GM18498 (cell line): ENCODE measurements at regions not wholly inside any gene's neighbourhood (a gene's known extent, or its start where the extent isn't known, plus 50 kb on each side); places are given as distances from the start of the nearest gene placed in this dataset.

ENCODE experiments used
- ATAC-seq: cut with Tn5 transposase; IDR thresholded peaks from one replicate; pipeline ENCODE4 v1.9.1; 2021; ENCODE audit warnings: mild to moderate bottlenecking, moderate library complexity; ENCODE audit not compliant: unreplicated experiment

DNA sequence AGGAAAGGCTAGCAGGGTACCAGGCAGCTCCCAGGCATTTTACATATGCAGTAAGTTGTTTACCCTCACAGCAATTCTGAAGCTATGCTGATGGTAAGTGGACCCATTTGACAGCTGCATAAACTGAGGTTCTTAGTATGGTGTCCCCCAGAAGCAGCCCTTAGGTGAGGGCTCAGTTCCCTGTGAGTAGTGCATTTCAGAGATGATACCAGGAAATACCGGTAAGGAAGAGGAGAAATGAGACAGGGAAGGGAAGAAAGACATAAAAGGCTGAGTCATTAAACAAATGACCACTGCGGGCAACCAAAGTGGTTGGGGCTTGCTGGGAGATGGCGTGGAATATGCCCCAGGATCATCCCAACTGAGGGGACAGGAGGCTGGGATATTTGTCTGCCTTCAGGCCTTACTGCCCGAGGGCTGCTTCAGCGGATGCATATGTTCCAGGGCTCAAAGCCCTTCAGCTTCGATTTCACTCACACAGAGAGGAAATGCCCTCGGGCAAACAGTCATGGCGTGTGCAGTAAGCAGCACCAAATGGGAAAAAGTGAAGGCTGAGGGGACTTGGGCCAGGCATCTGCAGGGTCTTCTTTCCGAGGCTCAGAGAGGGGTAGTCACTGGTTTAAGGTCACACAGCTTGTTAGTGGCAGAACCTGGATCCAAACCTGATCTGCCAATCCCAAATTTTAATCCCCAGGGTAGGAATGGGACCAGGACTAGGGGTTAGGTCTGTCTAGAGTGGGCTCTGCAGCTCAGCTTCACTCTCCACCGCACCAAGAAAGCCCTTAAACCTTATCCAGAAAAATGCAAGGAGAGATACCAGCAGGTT is 133.7 kb upstream of the RUNX3 start:
- ATAC-seq, result no peak

DNA sequence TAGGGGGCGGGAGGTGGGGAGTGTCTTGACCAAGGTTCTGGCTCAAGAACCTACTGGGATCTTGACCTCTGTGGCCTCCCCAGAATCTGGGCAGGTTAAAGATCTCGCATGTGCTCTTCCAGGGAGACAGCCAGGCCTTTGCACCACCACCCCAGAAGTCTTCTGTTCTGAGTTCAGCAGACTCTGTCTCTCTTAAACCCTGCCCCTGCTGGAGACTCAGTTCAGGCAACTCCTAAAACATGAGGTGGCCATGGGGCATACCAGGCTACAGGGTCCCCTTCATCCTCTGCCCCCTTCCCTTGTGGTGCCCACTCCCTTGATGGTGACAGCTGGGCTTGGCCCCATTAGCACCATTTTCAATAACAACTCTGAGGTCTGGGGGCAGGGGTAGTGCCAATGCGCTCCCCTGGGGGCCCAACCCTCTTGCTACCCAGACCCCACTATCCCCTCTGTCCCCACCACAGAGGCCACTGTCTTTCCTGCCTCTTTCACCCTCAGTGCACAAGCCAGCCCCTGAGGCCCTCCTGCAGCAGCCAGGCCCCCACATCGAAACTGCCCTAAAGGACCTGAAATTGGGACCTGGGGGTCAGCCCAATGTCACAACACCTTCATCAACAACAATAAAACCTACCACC is 132.7 kb upstream of the RUNX3 start:
- ATAC-seq, result no peak

DNA sequence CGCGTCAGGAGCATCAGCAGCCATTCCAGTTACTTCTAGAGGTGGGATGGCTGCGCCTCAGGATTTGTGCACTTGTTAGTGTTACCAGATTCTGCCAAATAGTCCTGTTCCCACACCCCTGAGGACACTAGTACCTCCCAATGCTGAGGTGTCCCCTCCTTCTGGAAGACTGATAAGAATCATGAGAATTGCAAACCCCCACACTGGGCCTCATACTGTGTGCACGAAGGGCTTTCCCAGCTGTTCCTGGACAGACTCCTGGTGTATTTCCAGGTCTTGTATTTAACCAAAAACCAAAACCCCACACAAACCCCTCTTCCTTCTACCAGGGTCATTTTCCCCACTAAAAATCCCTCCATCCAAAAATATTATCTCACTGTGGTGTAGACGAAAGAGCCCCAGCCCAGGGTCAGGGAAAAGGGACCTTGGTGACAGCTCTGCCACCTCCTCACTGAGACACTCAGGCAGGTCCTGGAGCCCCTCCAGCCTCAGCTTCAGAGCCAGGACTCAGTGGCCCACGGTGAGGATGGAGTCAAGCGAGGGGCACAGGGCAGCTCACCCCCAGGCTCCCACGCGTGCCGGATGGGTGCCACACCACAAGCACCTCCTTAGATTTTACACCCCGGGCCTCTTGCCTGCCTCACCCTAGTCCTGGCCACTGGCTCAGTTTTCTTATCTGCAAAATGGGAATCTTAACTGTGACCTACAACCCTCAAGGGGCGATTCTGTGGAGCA is 131.4 kb upstream of the RUNX3 start:
- ATAC-seq, result no peak

DNA sequence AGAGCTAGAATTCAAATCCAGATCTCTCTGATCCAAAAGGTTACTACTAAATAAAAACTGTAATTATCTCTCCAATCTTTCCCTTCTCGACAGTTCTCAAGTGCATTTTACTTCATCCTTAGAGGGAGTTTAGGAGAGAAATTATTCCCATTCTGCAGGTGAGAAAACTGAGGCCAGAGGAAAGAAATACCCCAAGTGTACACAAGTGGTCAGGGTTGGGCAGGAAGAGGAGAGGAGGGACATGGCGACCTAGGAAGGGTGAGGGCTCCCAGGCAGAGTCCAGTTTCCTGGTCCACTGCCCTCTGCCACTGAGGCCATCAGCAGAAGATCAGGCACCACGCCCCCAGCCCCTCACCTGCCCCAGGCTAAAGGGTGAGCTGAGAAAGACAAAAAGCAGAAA is 127.1 kb upstream of the RUNX3 start:
- no peak for ATAC-seq

DNA sequence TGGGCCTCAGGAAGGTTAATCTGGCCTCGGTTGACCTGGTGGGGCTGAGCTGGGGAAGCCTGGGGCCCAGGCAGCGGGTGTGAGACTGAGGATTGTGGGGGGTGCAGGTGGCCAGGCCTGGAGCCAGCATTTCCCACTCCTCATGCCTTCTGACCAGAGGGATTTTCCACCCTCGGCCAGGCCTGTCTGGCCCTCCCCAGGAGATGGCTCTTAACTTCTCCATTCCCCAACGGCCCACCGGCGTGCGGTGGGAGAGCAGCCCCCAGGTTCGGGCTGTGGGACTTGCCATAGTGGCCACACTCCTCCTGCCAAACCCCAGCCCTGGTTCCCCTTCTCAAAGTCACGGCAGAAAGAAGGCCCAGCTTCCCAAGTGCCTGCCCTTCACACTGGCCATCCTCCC is 126.5 kb upstream of the RUNX3 start:
- no peak for ATAC-seq

DNA sequence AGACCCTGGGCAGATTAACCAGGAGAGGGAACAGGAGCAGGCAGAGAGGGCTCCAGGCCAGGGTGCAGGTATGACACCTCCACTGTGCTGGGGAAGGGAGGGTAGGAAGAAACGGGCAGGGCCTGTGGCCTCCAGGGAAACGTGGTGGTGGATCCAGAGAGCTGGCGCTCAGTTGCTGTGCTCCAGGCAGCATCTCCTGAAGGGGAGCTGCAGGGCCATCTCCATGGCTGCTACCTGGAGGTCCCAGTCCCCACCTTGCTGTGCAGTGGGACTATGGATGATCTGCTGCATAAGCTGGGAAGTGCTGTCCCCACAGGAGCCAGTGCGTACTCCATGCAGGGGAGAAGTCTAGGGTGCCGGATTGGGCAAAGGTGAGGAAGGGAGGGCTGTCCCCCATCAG is 125.9 kb upstream of the RUNX3 start:
- ATAC-seq, result no peak

DNA sequence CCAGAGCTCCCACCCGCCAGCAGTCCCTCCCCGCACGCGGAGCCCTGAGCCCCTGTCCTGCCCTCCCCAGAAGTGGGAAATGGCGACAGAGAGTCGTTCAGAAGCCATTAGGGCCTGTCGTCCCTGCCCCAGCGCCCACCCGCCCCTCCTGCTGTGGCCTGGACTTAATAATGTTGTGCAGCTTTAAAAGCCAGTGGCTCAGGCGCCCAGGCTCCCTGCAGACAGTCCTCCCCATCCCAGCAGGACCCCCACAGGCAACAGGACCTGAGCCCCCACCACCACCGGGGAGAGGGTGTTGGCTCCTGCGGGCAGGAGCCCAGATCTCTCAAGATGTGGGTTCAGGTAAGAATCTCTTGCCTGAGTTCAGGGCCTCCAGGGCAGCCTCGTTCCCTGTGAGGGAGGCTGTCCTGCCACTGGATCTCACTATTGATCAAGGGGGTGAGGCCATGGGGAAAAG is 125.3 kb upstream of the RUNX3 start:
- ATAC-seq, result no peak

DNA sequence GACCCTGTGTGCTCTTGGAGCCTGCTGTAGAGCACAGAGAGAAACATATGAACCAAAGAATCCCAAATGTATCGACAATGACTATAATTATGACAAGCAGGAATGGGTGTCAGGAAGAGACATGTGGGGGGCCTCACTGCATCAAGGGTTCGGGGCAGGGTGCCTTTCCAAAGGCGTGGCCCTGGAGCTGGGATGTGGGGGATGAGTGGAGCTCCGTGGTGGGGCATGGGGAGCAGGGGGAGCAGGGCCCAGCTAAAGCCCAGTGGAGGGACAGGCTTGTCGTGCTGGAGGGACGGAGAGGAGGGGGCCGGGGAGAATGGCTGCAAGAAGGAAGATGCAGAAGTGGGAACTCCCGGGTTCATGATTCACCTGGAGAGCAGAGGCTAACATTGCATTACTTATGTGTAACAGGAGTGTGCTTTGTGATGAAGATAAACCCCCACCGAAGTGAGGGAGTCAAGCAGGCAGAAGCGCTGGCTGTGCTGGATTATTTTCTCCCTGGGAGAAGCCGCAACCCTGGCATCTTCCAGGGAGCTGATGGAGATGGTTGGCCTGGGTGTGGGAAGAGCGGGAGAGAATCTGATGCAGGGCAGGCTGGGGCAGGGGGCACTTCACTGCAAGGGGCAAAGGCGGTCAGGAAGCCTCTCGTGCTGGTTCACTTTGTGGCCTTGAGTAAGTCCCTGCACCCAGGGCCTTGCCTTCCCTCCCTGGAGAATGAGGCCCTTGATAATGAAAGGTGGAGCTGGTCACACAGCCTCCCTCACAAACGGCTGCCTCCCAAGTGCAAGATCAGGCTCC is 124.6 kb upstream of the RUNX3 start:
- ATAC-seq, result no peak

DNA sequence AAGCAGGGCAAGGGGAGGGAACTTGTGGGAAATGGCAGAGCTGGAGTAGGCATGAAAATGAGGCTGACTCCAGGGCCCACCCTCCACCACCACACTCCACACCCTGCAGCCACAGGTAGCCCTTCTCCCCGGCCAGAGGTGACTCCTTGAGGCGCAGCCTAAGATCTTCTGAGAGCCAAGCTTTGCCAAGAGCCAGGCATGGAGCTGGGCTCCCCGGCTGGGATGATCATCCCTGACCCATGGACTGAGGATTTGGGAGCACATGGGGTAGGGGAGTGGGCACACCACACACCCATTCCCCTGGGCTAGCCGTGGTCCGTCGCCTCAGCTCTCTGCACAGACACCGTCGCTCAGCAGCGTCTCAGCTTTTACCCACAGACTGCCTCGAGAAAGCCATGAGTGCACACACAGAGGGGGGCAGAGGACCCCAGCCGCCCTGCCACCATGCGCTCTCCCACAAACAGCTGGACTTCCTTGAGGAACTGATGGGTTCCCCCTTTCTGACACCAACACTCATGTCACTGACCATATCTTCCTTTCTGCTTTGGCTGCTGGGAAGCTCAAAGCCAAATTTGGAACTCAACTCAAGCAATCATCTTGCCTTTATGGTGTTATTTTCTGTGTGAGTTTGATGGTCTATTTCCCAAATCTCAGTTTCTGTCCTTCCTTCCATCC is 123.6 kb upstream of the RUNX3 start:
- ATAC-seq, result no peak

DNA sequence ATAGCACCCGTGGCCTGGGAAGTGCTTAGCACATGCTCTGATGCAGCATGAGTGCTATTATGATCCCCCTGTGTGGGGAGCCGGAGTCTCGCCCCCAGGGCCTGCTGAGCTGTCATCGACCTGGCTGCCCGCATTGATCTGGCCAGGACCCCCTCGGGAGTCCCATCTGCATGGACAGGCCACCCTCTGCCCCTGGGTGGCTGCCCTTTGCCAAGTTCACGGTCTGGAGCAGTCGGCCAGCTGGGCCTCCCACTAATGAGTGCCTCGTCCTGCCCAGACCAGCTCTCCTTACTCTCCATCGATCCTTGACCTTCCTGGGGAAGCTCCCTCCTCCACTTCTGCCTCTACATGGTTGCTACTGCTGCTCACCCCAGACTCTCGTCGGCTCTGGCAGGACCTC is 121.8 kb upstream of the RUNX3 start:
- ATAC-seq, result no peak

DNA sequence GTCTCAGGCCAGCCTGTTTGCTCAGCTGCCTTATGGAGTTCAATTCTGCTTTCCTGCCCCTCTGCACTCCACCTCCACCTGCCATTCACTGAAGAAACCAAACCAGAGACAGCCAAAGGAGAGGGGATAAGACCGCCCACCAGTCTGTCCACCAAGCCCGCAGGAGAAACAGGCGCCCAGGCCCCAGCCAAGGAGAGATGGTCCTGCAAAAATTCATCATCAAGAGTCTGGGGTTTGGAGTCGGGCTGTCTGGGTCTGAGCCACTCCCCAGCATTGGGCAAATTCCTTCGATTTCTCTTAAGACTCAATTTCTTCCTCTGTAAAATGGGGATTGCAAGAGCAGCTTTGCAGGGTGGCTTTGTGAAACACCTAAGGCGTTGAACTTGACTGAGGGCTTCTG is 121.4 kb upstream of the RUNX3 start:
- no peak for ATAC-seq

DNA sequence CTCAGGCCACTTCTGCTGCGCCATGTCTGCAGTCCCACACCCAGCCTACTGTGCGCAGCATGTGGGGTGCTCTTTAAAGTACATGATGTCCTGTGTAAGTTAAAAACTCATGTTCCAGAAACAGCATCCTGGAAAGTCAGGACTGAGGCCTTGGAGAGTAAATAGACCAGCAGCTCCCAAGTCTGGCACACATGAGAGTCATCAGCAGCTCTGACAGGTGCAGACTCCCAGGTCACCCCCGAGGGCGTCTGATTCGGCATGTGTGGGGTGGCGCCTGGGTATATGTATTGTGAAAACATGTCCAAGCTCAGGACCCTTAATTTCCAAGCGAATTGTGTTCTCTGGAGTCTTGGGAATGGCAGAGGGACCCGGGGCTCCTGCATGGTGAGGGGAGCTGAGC is 120.1 kb upstream of the RUNX3 start:
- no peak for ATAC-seq

DNA sequence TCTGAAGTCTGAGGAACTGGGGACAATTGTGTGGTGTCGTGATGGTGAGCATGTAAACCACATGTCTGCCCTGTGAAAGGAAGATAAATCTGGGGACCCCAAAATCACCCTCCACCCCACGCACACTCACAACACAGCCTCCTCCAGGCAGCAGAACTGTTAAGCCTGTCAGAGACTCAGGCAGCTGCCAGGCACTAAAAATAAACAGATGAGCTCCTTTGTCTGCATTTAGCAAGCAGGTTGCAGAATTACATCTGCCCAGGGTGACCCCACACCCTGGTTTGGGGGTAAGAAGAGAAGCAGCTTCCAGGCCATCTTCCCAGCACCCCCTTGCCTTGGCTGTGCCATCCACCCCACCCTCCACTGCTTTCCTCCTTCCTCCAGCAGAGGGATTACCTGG is 119.1 kb upstream of the RUNX3 start:
- ATAC-seq, result no peak

DNA sequence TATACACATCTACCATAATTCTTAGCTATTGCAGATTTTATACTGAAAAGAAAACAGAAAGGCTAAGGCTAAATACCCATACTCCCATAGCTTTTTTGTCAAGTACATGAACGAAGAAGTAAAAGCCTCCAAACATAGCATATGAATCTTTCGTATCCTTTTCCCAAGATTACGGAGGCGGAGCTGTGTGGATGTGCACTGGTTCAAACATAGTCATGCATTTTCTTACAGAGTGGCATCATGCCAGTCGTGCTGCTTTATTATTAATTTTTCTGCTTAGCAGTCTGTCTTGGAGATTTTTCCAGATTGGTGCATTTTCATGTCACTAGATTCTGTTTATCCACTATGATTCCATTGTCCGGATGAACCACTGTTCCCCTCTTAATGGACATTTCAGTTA is 118.7 kb upstream of the RUNX3 start:
- no peak for ATAC-seq

DNA sequence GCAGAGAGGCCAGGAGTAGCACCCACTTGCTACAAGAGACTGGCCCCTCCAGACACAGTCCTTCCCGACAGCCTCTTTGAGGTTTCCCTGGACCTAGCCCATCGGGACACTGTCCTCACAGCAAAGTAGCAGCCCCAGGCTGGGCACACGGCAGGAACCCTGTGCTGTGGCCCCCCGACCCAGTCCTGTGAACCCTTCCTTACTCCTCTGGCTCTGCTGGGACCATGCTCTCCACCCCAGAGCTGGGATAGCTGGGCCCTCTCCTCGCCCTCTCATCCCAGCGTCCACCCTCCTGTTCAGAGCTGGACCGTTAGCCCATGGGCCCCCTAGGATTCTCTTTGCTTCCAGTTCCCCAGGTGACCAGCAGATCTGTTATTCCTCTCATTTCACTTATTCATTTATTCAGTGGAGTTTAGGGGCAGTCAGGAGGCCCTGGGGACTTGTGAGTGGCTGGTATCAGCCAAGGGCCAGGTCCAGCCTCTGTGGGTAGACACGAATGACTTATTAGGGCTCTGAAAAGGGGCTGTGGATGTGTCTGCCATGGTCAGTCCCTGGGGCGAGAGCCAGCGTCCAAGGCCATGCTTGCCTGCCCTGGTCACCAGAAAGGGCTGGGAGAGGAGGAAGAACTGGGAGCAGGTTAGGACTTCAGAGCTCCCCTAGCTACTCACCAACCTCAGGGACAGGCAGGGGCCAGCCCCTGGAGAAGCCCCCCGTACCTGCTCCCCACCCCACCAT is 117.6 kb upstream of the RUNX3 start:
- no peak for ATAC-seq

DNA sequence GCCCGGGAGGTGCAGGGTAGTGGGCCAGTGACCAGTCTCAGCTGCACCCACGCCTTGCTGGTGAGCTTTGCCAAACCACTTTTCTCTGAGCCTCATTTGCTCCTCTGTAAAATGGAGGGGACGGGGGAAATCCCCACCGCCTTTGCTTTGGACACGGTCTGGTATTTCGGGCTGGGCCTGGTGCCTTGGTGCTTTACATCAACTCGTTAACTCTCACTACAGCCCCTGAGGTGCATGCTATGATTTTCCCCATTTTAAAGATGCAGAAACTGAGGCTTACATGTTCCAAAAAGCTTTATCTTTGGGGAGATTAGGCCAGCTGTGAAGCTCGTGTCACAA is 116.1 kb upstream of the RUNX3 start:
- no peak for ATAC-seq

DNA sequence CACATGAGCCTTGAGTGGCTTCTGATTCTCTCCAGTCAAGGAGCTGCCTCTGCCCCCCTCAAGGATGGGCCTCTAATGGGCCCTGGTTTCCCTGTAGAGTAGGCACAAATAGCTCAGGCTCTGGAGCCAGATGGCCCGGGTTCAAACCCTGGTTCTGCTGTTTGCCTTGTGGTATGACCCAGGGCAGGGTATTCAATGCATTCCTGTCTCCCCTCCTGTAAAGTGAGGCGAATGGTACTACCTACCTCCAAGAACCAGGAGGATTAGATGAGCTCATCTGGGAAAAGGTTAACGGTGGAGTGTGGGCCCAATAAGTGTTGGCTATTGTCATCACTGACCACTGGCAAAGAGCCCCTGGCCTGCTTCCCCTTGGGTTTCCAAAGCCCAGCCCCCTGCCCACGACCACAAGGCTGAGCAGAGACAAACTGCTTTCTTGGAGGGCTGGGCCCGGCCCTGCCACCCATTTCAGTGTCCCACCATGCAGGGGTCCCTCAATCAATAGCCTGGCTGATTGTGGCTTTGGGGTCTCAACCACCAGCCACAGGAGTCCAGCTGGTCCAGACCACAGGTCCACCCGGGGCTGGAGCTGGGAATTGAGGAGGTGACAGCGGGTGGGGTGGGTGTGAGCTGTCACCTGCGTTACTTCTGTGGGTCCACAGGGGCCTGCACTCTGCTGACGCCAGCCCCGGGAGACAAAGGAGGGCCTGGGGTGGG is 115.6 kb upstream of the RUNX3 start:
- no peak for ATAC-seq

DNA sequence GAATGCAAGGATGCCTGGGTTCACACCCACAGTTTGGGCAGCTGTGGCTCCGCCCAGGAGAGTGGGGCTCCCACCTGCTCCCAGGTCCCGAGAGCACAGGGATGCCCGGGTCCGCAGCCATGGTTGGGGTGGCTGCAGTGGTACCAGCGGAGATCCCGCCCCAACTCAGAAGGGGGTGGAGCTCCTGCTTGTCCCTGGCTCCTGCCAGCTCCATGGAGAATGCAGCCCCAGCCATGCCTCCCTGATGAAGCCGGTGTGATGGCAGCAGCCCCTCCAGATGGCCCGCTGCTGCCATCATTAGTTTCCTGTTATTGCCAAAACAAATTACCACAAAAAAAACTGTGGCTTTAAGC is 113.1 kb upstream of the RUNX3 start:
- no peak for ATAC-seq
